HG02938 (cell line): ENCODE measurements at regions not wholly inside any gene's neighbourhood (a gene's known extent, or its start where the extent isn't known, plus 50 kb on each side); places are given as distances from the start of the nearest gene placed in this dataset.
"Not testable (repeated sequence)": the region's sequence is repeated elsewhere in the genome, so short reads cannot be mapped to it uniquely, and the experiment has no call there.

Experiments
- ATAC-seq: cut with Tn5 transposase; IDR thresholded peaks from one replicate; pipeline ENCODE4 v1.9.1; 2021; ENCODE audit warnings: mild to moderate bottlenecking, moderate library complexity; ENCODE audit not compliant: unreplicated experiment

GRCh38 chr15:94838281-94838680 lies 606.9 kb downstream of the MCTP2 start:
- ATAC-seq, result no peak

DNA sequence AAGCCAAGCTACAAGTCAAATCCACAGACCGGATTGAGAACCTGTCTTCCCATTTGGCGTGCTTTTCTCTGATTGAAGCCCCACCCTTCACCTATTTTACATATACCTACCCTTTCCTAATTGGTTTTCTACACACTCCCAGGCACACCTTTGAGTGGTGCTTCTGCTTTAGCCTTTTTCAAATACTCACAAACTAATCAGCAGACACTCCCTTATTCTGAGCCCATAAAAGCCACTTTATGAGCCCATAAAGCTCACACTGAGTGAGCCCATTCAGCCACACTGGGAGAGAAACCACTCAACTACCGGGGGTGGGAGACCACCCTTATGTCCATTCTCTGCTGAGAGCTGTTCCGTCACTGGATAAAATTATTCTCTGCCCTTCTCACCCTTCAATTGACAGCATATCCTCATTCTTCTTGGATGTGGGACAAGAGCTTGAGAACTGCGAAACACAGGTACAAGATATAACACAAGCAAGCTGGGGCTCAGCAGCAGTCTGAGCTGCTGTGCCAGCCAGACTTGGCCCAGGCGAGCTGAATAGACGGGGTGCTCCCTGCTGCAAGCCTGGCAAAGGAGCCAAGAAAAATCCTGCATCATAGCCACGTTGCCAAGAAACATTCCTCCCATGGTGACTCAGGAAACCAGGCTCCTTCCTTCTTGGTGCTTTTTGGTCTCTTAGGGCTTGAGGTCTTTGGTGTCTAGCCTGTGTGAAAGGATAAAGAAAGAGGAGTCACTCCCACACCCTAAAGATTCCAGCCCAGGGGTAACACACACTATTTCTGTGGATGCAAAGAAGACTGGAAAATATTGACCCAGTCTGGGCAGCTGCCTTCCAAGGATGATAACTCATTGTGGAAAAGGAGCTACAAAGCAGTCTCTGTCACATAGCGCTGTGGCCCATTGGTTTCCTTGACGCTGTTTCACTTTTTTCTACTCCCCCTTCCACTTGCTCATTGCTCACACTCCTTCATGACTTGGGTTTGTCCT lies 609.7 kb downstream of the MCTP2 start:
- ATAC-seq, result no peak

DNA sequence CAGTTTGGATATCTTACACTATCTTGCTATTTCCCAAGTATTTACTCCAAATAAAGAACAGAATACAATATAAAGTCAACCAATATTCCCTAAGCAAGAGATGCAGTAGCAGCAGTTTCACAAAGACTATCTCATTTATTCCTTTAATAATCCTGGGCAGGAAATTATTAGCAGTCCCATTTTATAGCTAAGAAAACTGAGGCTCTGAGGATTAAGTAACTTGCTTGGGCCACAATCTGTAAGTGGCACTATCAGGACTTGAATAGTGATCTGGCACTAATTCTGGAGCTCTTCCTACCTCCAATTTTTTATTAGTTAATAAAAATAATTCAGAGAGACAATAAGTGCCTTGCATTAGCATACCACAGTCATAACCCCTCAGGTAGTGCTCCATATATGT lies 611.7 kb downstream of the MCTP2 start:
- no peak for ATAC-seq

DNA sequence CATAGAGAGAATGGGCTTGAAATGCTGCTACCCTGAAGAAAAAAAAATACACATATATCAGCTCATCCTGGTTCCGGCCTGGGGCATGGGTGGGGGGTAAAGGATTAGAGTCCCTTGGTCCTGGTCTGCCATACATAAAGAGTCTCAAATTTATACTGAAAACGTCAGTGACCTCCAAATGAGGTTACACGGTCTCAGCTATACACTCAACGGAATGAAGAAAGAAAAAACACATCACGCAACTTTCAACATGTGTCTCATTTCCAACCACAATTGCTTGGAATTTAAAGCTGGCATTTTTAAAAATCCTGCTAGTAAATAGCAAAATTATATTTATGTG lies 612.8 kb downstream of the MCTP2 start:
- ATAC-seq, result no peak

DNA sequence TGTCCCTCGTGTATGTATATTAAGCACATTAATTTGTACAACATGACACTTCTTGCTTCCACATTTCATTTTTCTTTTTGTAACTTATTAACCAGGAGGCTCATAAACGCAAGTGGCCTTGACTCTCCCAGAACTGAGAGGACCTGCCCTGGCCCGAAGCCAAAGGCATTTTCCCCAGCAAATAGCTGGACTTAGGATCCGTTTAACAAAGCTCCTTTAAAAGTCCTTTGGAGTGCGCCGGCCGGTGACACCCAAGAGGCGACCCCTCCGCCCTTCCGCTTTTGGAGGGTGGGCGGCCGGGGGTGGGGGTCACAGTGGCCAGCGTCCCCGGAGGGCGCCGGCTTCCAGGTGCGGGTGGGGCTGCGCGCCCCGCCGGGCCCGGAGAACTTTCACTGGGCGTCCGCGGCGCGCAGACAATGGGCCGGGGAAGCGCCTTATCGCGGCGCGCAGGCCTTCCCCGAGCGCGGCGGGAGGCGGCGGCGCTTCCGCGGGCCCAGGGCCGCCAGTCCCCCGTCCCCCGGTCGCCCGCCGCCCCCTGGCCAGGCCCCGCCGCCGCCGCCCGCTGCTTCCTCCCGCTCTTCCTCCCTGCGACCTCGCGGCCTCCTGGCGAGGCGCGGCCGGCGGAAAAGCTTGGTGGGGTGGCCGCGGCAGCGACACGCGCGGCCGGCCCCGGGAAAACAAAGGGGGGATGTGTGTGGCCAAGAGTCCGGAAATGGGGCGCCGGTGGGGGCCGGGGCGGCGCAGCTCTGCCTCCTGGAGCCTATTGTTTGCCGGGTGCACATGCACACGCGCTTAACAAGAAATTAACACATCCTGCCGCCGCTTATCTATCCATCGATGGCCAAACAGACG lies 613.4 kb downstream of the MCTP2 start:
- ATAC-seq, result no peak

- no peak for ATAC-seq
Measured at GRCh38 chr15:94845390-94845716, 614.0 kb downstream of the MCTP2 start.

GRCh38 chr15:94847325-94847724 lies 616.0 kb downstream of the MCTP2 start:
- no peak for ATAC-seq

DNA sequence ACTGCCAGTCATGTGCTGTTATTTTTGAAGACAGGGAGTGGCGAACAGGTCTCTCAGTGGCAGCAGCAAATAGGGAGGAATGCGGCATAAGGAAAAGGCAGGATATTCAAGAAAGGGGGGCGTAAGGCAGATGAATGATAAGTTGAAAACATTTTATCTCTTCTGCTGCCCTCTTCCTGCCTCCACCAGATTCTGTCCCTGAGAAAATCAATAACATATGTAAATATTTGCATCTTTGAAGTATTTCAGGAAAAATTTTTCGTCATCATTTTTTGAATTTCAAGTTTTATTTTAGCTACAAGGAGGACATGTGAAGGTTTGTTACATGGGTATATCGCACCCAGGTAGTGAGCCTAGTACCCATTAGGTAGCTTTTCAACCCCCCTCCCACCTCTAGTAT lies 616.7 kb downstream of the MCTP2 start:
- no peak for ATAC-seq

GRCh38 chr15:94855018-94855408 lies 623.7 kb downstream of the MCTP2 start:
- ATAC-seq, result no peak

GRCh38 chr15:94855409-94856266 lies 624.3 kb downstream of the MCTP2 start:
- no peak for ATAC-seq

DNA sequence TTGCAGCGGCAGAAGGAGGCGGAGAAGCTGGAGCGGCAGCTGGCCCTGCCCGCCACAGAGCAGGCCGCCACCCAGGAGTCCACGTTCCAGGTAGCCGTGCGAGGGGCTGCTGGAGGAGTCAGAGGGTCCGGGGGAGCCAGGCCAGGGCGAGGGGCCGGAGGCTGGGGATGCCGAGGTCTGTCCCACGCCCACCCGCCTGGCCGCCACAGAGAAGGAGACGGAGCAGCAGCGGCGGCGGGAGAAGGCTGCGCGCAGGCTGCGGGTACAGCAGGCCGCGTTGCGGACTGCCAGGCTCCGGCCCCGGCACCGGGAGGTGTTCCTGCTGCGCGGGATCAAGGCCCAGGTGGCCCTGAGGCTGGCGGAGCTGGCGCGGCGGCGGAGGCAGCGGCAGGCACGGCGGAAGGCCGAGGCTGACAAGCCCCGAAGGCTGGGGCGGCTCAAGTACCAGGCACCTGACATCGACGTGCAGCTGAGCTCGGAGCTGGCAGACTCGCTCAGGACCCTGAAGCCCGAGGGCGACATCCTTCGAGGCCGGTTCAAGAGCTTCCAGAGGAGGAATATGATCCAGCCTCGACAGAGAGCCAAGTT lies 625.0 kb downstream of the MCTP2 start:
- no peak for ATAC-seq

DNA sequence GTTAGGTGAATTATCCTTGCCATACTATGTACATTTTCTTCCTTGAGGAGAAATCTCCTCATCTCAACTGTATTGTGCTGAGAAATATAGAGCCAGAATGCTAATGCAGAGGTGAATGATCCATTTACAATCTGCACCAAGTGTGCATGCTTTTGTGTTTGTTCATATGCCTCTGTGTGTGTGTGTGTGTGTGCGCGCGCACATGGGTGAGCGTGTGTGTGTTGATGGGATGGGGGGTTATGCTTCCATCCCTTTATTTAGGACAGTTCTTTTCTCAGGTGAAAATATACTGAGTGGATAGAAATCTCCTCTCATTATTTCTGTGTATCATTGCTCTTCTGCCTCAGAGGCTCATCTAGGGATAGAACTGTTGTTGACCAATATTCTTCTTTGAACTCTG lies 626.1 kb downstream of the MCTP2 start:
- ATAC-seq, result no peak

GRCh38 chr15:94858011-94858410 lies 626.6 kb downstream of the MCTP2 start:
- no peak for ATAC-seq

DNA sequence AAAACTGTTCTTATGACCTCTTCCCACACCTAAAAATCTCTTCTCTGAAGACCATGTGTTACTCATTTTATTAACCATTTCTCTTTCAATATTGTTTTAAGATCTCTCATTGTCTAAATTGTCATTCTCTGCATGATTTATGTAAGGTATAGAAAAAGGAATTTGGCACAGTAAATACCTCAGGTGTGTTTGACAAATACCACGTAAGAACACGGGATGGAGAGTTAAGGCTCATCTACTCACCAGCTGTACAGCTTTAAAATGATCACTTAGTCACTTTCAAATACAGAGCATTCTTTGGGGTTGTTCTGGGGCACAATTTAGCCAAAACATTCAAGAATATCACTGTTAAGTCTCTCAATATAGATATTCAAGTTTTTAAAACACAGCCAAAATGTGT lies 627.1 kb downstream of the MCTP2 start:
- no peak for ATAC-seq

- no peak for ATAC-seq
Measured at GRCh38 chr15:94858920-94859319, 627.6 kb downstream of the MCTP2 start.

DNA sequence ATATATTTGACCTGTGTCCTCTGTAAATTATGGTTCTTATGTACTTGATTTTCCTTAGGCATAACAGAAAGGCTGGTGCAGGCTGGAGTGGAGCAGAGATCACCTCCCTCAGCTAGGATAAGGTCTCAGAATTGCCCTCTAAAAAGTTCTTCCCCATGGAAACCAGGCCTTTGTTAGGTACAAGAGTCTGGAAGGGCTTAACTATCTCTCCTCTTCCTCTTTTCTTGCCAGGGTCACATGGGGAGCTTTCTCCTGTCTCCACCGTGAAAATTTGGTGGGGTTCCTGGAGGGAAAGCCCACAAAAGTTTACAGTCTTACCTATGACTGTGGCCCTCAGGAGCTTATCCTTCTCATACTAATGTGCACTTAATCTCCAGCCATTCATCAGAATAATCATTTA lies 633.2 kb downstream of the MCTP2 start:
- ATAC-seq, result no peak

GRCh38 chr15:94868265-94868664 lies 636.9 kb downstream of the MCTP2 start:
- not testable (repeated sequence) for ATAC-seq

DNA sequence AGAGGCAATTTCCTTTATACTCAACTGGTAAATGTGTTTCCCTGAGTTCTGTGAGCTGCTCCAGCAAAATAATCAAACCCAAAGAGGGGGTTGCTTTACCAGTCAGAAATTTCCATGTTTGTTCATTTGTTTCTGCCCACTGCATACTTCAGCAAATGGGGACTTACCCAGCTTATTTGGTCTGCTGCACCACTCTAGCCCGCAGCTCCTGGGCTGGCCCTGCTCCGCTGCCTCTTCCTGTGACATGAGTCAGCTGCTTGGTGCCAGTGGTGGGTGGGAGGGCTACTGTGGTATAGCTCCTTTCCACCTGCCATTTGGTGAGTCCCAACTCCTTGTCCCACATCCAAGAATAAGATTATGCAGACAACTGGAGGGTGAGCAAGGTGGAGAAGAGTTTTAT lies 644.2 kb downstream of the MCTP2 start:
- no peak for ATAC-seq

- no peak for ATAC-seq
Measured at GRCh38 chr15:94877833-94878232, 646.5 kb downstream of the MCTP2 start.

- no peak for ATAC-seq
Measured at GRCh38 chr15:94882071-94882712, 650.8 kb downstream of the MCTP2 start.
